HepG2 (cell line): ENCODE measurements at regions not wholly inside any gene's neighbourhood (a gene's known extent, or its start where the extent isn't known, plus 50 kb on each side); places are given as distances from the start of the nearest gene placed in this dataset.

Experiments used
- NR2F2 ChIP-seq: IDR thresholded peaks from 2 replicates; pipeline ENCODE4 v1.6.1; 2012; ENCODE audit warnings: low read depth, inconsistent platforms, borderline replicate concordance
- RBM22 ChIP-seq: fragments of 200-400 bp; formaldehyde crosslinking; optimal IDR thresholded peaks from 2 replicates; pipeline ENCODE3; 2017; ENCODE audit warnings: mild to moderate bottlenecking, low read length, moderate library complexity
- TFDP2 ChIP-seq: sonication (generic); formaldehyde crosslinking; IDR thresholded peaks from 2 replicates; pipeline ENCODE4 v1.4.0; 2020; ENCODE audit warnings: missing genetic modification reagents
- TF ChIP-seq, protein P1 (sequence below): sonication (generic); formaldehyde crosslinking; IDR thresholded peaks from 2 replicates; pipeline ENCODE4 v1.4.0; 2020; ENCODE audit warnings: missing genetic modification reagents
- TF ChIP-seq, protein P2 (sequence below): sonication (generic); formaldehyde crosslinking; IDR thresholded peaks from 2 replicates; pipeline ENCODE4; 2020; ENCODE audit warnings: missing genetic modification reagents, mild to moderate bottlenecking, borderline replicate concordance

- TF ChIP-seq, protein P1, sequence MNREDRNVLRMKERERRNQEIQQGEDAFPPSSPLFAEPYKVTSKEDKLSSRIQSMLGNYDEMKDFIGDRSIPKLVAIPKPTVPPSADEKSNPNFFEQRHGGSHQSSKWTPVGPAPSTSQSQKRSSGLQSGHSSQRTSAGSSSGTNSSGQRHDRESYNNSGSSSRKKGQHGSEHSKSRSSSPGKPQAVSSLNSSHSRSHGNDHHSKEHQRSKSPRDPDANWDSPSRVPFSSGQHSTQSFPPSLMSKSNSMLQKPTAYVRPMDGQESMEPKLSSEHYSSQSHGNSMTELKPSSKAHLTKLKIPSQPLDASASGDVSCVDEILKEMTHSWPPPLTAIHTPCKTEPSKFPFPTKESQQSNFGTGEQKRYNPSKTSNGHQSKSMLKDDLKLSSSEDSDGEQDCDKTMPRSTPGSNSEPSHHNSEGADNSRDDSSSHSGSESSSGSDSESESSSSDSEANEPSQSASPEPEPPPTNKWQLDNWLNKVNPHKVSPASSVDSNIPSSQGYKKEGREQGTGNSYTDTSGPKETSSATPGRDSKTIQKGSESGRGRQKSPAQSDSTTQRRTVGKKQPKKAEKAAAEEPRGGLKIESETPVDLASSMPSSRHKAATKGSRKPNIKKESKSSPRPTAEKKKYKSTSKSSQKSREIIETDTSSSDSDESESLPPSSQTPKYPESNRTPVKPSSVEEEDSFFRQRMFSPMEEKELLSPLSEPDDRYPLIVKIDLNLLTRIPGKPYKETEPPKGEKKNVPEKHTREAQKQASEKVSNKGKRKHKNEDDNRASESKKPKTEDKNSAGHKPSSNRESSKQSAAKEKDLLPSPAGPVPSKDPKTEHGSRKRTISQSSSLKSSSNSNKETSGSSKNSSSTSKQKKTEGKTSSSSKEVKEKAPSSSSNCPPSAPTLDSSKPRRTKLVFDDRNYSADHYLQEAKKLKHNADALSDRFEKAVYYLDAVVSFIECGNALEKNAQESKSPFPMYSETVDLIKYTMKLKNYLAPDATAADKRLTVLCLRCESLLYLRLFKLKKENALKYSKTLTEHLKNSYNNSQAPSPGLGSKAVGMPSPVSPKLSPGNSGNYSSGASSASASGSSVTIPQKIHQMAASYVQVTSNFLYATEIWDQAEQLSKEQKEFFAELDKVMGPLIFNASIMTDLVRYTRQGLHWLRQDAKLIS (CRISPR knock-in tag), result no peak
- no peak for TF ChIP-seq NR2F2
- no peak for TF ChIP-seq RBM22
- TF ChIP-seq, protein P2, sequence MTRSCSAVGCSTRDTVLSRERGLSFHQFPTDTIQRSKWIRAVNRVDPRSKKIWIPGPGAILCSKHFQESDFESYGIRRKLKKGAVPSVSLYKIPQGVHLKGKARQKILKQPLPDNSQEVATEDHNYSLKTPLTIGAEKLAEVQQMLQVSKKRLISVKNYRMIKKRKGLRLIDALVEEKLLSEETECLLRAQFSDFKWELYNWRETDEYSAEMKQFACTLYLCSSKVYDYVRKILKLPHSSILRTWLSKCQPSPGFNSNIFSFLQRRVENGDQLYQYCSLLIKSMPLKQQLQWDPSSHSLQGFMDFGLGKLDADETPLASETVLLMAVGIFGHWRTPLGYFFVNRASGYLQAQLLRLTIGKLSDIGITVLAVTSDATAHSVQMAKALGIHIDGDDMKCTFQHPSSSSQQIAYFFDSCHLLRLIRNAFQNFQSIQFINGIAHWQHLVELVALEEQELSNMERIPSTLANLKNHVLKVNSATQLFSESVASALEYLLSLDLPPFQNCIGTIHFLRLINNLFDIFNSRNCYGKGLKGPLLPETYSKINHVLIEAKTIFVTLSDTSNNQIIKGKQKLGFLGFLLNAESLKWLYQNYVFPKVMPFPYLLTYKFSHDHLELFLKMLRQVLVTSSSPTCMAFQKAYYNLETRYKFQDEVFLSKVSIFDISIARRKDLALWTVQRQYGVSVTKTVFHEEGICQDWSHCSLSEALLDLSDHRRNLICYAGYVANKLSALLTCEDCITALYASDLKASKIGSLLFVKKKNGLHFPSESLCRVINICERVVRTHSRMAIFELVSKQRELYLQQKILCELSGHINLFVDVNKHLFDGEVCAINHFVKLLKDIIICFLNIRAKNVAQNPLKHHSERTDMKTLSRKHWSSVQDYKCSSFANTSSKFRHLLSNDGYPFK (CRISPR knock-in tag), result no peak
- TF ChIP-seq TFDP2 (CRISPR knock-in tag), result no peak
These were observed 96.8 kb downstream of the PJA1 start (continued) for GRCh38 chrX:69068301-69069085.
